CD8-positive, alpha-beta memory T cell (primary cell): ENCODE measurements at regions not wholly inside any gene's neighbourhood (a gene's known extent, or its start where the extent isn't known, plus 50 kb on each side); places are given as distances from the start of the nearest gene placed in this dataset.
A peak's percentile ranks its signal among the peaks of the same experiment; 100 is the strongest.
"Not testable (repeated sequence)": the region's sequence is repeated elsewhere in the genome, so short reads cannot be mapped to it uniquely, and the experiment has no call there.

Source experiments
- CTCF ChIA-PET: fragments of 350-600 bp; sonication (Branson Sonifier 250); formaldehyde crosslinking; loops from one replicate; lab custom pipeline; 2021; ENCODE audit warnings: antibody characterized with exemption; lab: Charles Lee
- POLR2A ChIA-PET: fragments of 350-600 bp; sonication (Branson Sonifier 250); formaldehyde crosslinking; loops from one replicate; lab custom pipeline; 2021; ENCODE audit warnings: antibody characterized with exemption; lab: Charles Lee
- DNase-seq, 5 donors: peaks; one replicate each; pipeline versions ENCODE4 v3.0.0 to v3.0.0-alpha.2; 2020 to 2022; ENCODE audit warnings: mixed read lengths in 1 of 5
- H3K27ac ChIP-seq: one replicate; pipeline ENCODE4 v1.7.0; 2013; ENCODE audit warnings: low read depth, mild to moderate bottlenecking, low read length, moderate library complexity
- H3K27me3 ChIP-seq: 2 replicates; pipeline ENCODE4 v1.7.0; 2013; ENCODE audit warnings: low read length, mild to moderate bottlenecking; ENCODE audit not compliant: insufficient read depth, poor library complexity, severe bottlenecking
- H3K36me3 ChIP-seq: 2 replicates; pipeline ENCODE4 v1.7.0; 2013; ENCODE audit warnings: mild to moderate bottlenecking, low read length, moderate library complexity; ENCODE audit not compliant: insufficient read depth
- H3K4me1 ChIP-seq: 2 replicates; pipeline ENCODE4 v1.7.0; 2013; ENCODE audit warnings: mild to moderate bottlenecking, low read length, moderate library complexity; ENCODE audit not compliant: insufficient read depth
- H3K4me3 ChIP-seq: 2 replicates; pipeline ENCODE4 v1.7.0; 2013; ENCODE audit warnings: mild to moderate bottlenecking, low read length
- H3K9me3 ChIP-seq: 2 replicates; pipeline ENCODE4 v1.7.0; 2013; ENCODE audit warnings: mild to moderate bottlenecking, low read length
- H3K27ac Mint-ChIP-seq, 8 donors: one replicate each; pipeline ENCODE4 v1.8.0; 2020 to 2021; ENCODE audit warnings: mixed read lengths in 8 of 8, mild to moderate bottlenecking in 6 of 8, inconsistent platforms in 3 of 8, moderate library complexity in 3 of 8
- H3K27me3 Mint-ChIP-seq, 2 donors: one replicate each; pipeline ENCODE4 v1.8.0; 2020 to 2021; ENCODE audit warnings: mixed read lengths in 2 of 2, mild to moderate bottlenecking in 1 of 2, moderate library complexity in 1 of 2
- H3K36me3 Mint-ChIP-seq, 3 donors: one replicate each; pipeline ENCODE4 v1.8.0; 2020 to 2021; ENCODE audit warnings: mixed read lengths in 3 of 3, inconsistent platforms in 1 of 3, mild to moderate bottlenecking in 1 of 3
- H3K4me1 Mint-ChIP-seq, 3 donors: one replicate each; pipeline ENCODE4 v1.8.0; 2020 to 2021; ENCODE audit warnings: mixed read lengths in 3 of 3, inconsistent platforms in 1 of 3, mild to moderate bottlenecking in 1 of 3
- H3K4me3 Mint-ChIP-seq, 7 donors: one replicate each; pipeline ENCODE4 v1.8.0; 2020 to 2021; ENCODE audit warnings: mixed read lengths in 7 of 7, mild to moderate bottlenecking in 6 of 7, moderate library complexity in 4 of 7, inconsistent platforms in 2 of 7
- H3K9me3 Mint-ChIP-seq, 5 donors: one replicate each; pipeline ENCODE4 v1.8.0; 2020 to 2022; ENCODE audit warnings: mixed read lengths in 5 of 5, mild to moderate bottlenecking in 3 of 5, moderate library complexity in 2 of 5, inconsistent platforms in 1 of 5

DNA sequence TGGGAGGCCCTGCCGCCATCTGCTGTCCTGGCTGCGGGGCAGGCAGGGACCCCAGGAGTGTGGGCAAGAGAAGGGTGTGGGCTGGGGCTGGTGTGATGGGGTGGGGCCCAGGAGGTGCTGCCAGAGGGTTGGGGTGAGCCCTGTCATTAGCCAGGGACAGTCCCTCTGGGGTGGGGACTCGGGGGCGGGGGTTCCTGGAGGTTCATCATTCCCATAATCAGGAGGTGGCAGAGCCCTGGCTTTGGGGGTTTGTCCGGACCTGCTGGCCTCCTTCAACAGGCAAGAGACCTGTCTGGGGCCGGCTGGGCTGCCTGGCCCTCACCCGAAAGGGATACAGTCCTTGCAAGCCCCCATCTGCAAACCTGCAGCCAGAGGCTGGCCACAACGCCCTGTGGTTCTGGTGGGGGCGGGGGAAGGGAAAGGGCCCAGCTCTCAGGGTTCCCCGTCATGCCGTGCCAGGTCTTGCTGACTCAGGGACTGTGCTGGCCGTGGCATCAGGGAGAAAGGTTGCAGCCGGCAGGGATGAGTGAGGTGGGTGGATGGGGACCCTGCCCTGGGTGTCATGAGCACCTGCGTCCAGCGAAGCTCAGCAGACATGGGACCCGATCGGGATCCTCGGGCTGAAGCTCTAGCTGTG lies 65.2 kb downstream of the MRPL36 start:
- Mint-ChIP-seq H3K27ac (no peak overlapping the region), H3K4me1 (no peaks in the 10 kb centered on the region), H3K27me3 (peaks cover 9 to 37% of the 10 kb centered on the region in 2 donors), H3K4me3 (no peak overlapping the region), H3K36me3 (no peaks in the 10 kb centered on the region), H3K9me3 (peaks cover 0 to under 1% (median 0%) of the 10 kb centered on the region in 5 donors)
- no peaks in the 10 kb centered on the region for H3K27me3 ChIP-seq
- POLR2A ChIA-PET: no interaction called here
- no peak overlapping the region for H3K4me3 ChIP-seq
- DNase-seq: no peak
- no peaks in the 10 kb centered on the region for H3K9me3 ChIP-seq
- no peak overlapping the region for H3K27ac ChIP-seq
- no peaks in the 10 kb centered on the region for H3K4me1 ChIP-seq
- H3K36me3 ChIP-seq: no peaks in the 10 kb centered on the region
- CTCF ChIA-PET: no interaction called here

DNA sequence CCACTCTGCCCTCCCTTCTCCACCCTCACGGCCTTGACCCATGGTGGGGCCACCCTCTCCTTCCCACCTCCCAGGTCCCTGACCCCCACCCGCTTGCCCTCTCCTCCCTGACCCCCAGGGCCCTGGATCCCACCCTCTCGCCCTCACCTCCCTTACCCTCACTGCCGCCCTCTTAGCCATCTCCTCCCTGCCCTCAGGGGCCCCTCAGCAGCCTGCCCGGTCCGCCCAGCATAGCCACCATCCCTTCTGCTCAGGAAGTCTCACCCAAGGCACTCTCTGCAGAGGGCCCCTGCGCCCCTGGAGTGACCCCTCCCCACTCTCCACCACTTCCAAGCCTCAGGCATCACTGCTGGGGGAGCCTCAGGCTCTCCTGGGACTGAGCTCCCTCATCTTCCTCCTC lies 66.3 kb downstream of the MRPL36 start:
- no peak overlapping the region for H3K4me3 ChIP-seq
- H3K27me3 ChIP-seq: no peaks in the 10 kb centered on the region
- H3K27ac ChIP-seq: no peak overlapping the region
- no peaks in the 10 kb centered on the region for H3K9me3 ChIP-seq
- no peaks in the 10 kb centered on the region for H3K9me3 Mint-ChIP-seq
- peaks cover 9 to 35% of the 10 kb centered on the region in 2 donors for H3K27me3 Mint-ChIP-seq
- CTCF ChIA-PET: no interaction called here
- H3K36me3 ChIP-seq: no peaks in the 10 kb centered on the region
- POLR2A ChIA-PET: no interaction called here
- DNase-seq: no peak
- H3K36me3 Mint-ChIP-seq: no peaks in the 10 kb centered on the region
- H3K4me1 ChIP-seq: no peaks in the 10 kb centered on the region
- no peaks in the 10 kb centered on the region for H3K4me1 Mint-ChIP-seq
- H3K27ac Mint-ChIP-seq: no peak overlapping the region
- H3K4me3 Mint-ChIP-seq: no peak overlapping the region

DNA sequence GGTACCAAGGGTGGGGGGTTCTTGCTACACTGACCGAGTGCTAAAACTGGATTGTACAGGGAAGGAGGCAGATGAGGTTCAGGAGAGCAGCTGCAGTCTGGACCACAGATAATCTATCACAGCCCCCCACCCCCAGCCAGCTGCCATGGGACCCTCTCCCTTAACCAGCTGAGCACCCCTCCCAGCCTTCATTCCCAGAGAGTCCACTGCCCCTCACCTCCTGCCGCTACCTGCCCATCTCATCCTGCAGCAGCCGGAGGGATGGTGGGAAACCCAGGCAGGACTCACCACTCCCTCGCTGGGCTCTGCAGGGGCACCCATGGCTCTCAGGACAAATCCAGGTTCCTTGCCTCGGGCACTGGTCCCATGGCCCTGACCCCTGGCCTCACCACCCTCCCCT lies 66.7 kb downstream of the MRPL36 start:
- no peaks in the 10 kb centered on the region for H3K9me3 Mint-ChIP-seq
- Histone ChIP-seq H3K36me3 (no peaks in the 10 kb centered on the region), H3K4me3 (no peak overlapping the region), H3K4me1 (no peaks in the 10 kb centered on the region), H3K9me3 (no peaks in the 10 kb centered on the region), H3K27me3 (no peaks in the 10 kb centered on the region), H3K27ac (no peak overlapping the region)
- no peak for DNase-seq
- POLR2A ChIA-PET: no interaction called here
- peaks cover 9 to 32% of the 10 kb centered on the region in 2 donors for H3K27me3 Mint-ChIP-seq
- H3K4me1 Mint-ChIP-seq: no peaks in the 10 kb centered on the region
- no peak overlapping the region for H3K27ac Mint-ChIP-seq
- CTCF ChIA-PET: no interaction called here
- no peaks in the 10 kb centered on the region for H3K36me3 Mint-ChIP-seq
- H3K4me3 Mint-ChIP-seq: no peak overlapping the region

DNA sequence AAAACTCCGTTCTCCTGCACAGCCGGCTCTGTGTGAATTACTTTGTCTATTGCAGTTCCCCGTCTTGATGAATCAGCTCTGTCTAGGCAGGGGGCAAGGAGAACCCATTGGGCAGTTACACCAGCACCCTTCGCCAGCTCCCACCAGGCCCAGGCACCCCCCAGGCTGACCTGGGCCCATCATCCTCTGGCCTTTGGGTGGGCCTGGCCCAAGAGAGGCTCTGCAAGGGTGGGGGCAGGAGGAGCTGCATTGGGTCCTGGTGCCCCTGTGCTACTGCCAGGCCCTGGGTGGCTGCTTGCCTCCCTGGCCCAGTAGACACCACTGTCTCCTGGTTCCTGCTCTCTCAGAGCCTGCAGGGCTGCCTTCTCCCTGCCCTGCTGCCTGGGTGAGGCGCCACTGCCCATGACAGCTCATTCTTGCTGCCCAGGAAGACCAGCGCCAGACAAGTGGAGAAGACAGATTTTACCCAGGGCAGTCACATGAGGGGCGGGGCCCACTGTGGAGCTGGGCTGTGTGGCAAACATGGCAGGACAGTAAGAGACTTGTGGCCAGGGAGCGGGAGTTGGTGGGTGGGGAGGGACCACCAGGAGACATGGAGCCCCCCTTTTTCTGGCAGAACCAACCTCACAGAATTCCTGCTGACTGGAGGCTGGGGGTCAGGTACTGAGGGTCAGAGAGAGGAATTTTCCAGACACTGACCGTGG lies 67.2 kb downstream of the MRPL36 start:
- Mint-ChIP-seq H3K9me3 (no peaks in the 10 kb centered on the region), H3K27ac (no peak overlapping the region), H3K4me1 (no peaks in the 10 kb centered on the region), H3K36me3 (no peaks in the 10 kb centered on the region), H3K27me3 (peaks cover 9 to 30% of the 10 kb centered on the region in 2 donors), H3K4me3 (no peak overlapping the region)
- Histone ChIP-seq H3K36me3 (no peaks in the 10 kb centered on the region), H3K27ac (no peak overlapping the region), H3K4me3 (no peak overlapping the region), H3K9me3 (no peaks in the 10 kb centered on the region), H3K27me3 (no peaks in the 10 kb centered on the region), H3K4me1 (no peaks in the 10 kb centered on the region)
- peak in 1 of 5 donors; percentile 37 for DNase-seq
- CTCF ChIA-PET: no interaction called here
- POLR2A ChIA-PET: no interaction called here

DNA sequence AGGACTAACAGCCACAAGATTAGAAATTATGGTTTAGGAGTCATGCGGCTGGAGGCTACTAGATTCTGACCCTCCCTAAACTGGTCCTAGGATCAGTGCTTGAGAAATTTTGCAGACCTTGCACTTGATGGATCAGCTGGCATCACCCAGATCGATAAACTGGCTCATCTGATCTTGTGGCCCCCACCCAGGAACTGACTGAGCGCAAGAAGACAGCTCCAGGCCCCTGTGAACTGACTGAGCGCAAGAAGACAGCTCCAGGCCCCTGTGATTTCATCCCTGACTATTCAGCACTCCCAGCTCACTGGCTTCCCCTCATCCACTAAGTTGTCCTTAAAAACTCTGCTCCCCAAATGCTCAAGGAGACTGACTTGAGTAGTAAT lies 67.8 kb downstream of the MRPL36 start:
- H3K27ac Mint-ChIP-seq, CTCF ChIA-PET, H3K9me3 ChIP-seq, H3K36me3 Mint-ChIP-seq, H3K27me3 ChIP-seq, H3K27ac ChIP-seq, H3K36me3 ChIP-seq, H3K9me3 Mint-ChIP-seq, H3K4me1 Mint-ChIP-seq, H3K4me3 Mint-ChIP-seq, H3K4me3 ChIP-seq, POLR2A ChIA-PET, H3K4me1 ChIP-seq: not testable (repeated sequence)
- H3K27me3 Mint-ChIP-seq: peaks cover 12 to 34% of the 10 kb centered on the region in 2 donors
- peak in 1 of 5 donors; percentile 26 for DNase-seq

DNA sequence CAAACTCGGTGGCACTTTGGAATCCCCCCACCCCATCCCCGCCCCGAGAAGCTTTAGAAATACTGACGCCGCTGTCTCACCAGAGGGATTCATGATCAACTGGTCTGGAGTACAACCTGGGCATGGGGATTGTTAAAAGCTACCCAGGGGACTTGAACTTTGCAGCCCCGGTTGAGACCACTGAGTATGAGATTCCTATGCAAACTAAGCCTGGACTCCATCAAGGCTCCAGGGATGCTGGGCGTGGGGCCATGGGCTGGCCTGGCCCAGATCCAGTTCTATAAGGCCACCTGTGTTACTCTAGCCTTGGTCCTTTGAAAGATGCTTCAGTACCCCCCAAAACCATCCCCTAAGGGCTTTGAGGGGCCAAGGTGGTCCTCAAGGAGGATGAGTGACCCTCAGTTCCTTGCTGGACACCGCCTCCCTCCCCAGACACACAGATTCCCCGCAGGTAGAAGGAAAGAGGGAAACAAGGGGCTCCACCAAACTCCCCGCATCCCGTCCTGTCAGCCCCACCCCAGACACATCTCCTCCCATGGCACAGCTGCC lies 68.5 kb downstream of the MRPL36 start:
- no peak for DNase-seq
- Mint-ChIP-seq H3K36me3 (no peaks in the 10 kb centered on the region), H3K4me3 (no peak overlapping the region), H3K27ac (no peak overlapping the region), H3K4me1 (no peaks in the 10 kb centered on the region), H3K9me3 (no peaks in the 10 kb centered on the region), H3K27me3 (peaks cover 12 to 36% of the 10 kb centered on the region in 2 donors)
- ChIA-PET POLR2A (no interaction called here), CTCF (no interaction called here)
- Histone ChIP-seq H3K4me3 (no peak overlapping the region), H3K27ac (no peak overlapping the region), H3K36me3 (no peaks in the 10 kb centered on the region), H3K4me1 (no peaks in the 10 kb centered on the region), H3K27me3 (no peaks in the 10 kb centered on the region), H3K9me3 (no peaks in the 10 kb centered on the region)

DNA sequence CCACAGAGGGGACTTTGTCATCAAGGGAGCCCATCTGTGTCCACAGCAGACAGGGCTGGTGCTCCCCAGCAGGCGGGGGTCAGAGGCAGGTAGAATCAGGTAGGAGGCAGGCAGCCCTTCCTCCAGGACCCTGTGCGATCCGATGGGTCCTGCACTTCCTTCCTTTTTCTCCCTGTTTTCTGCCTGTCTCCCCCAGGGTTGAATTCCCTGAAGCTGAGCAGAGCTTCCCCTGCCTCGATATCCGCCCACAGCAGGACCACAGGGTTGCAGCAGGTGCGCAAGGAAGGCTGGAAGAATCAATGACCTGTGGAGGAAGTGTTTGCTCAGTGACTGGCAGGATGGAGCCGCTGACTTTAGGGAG lies 69.2 kb downstream of the MRPL36 start:
- Histone ChIP-seq H3K27me3 (no peaks in the 10 kb centered on the region), H3K9me3 (no peaks in the 10 kb centered on the region), H3K4me1 (no peaks in the 10 kb centered on the region), H3K27ac (no peak overlapping the region), H3K4me3 (no peak overlapping the region), H3K36me3 (no peaks in the 10 kb centered on the region)
- H3K27ac Mint-ChIP-seq: no peak overlapping the region
- H3K4me3 Mint-ChIP-seq: no peak overlapping the region
- H3K27me3 Mint-ChIP-seq: peaks cover 12 to 43% of the 10 kb centered on the region in 2 donors
- no peak for DNase-seq
- H3K36me3 Mint-ChIP-seq: no peaks in the 10 kb centered on the region
- ChIA-PET POLR2A (no interaction called here), CTCF (interaction anchor here (1.6 kb wide), 1 partner anchor 8 kb away, joined by 4 read pairs; no protein-coding TSS in a partner anchor)
- no peaks in the 10 kb centered on the region for H3K9me3 Mint-ChIP-seq
- peaks cover 0 to 6% (median 0%) of the 10 kb centered on the region in 3 donors for H3K4me1 Mint-ChIP-seq

DNA sequence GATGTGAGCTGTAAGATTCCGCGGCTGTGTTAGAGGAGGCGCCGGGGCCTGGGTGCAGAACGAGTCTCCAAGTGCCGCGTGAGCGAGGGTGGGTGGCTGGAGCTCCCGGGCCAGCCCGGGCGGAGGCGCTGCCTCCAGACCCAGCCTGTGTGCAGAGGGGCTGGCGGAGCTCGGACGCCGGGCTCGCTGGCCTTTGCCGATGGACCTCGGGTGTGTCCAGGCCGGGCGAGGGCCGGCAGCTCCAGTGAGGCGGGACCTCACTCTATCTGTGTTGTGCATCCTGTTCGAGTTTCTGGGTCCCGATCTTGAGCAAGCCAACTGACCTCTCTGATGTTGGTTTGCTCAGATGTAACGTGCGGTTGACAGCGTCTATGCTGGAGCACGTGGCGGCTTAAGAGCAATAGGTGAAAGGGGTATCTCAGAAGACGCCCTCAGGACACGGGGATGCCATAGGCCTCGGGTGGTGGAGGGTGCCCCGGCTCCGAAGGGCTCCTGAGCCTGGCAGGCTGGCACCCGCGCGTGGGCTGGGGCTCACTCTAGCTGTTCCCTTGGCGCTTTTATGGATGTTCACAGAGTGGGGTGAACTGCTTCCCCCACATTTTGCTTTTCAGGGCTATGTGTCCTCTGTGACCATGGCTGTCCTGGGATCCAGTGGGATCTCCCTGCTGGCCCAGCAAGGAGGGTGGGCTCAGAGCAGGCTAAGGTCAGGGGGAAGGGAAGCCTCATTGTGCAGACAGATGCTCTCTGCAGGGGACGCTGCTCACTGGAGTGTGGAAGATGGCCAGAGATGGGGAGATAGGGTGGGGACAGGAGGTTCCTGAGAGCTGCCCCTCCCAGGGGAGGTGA lies 69.8 kb downstream of the MRPL36 start:
- Histone ChIP-seq H3K36me3 (no peaks in the 10 kb centered on the region), H3K9me3 (no peaks in the 10 kb centered on the region), H3K27ac (no peak overlapping the region), H3K4me3 (no peak overlapping the region), H3K4me1 (no peaks in the 10 kb centered on the region), H3K27me3 (no peaks in the 10 kb centered on the region)
- H3K27ac Mint-ChIP-seq: no peak overlapping the region
- H3K4me1 Mint-ChIP-seq: peaks cover 0 to 11% (median 1%) of the 10 kb centered on the region in 3 donors
- ChIA-PET POLR2A (no interaction called here), CTCF (interaction anchor here (1.6 kb wide), 1 partner anchor 9 kb away, joined by 4 read pairs; no protein-coding TSS in a partner anchor)
- DNase-seq: peak in 1 of 5 donors; percentile 3
- peaks cover 9 to 40% of the 10 kb centered on the region in 2 donors for H3K27me3 Mint-ChIP-seq
- no peaks in the 10 kb centered on the region for H3K9me3 Mint-ChIP-seq
- H3K4me3 Mint-ChIP-seq: no peak overlapping the region
- no peaks in the 10 kb centered on the region for H3K36me3 Mint-ChIP-seq
